Caco-2 (cell line): ENCODE measurements at regions not wholly inside any gene's neighbourhood (a gene's known extent, or its start where the extent isn't known, plus 50 kb on each side); places are given as distances from the start of the nearest gene placed in this dataset.

ENCODE experiments used
- BruUV-seq: library from RNA; stranded (reverse); fragments of 400-500 nt; replicated peaks from 2 replicates; lab custom pipeline; 2021; lab: Mats Ljungman, UMichigan
- CTCF ChIA-PET: fragments of 300-600 bp; sonication (Branson Sonifier 250); formaldehyde crosslinking; loops from one replicate; lab custom pipeline; 2022; ENCODE audit warnings: antibody characterized with exemption; lab: Charles Lee
- POLR2A ChIA-PET: fragments of 300-600 bp; sonication (Branson Sonifier 250); formaldehyde crosslinking; loops from one replicate; lab custom pipeline; 2022; ENCODE audit warnings: antibody characterized with exemption; lab: Charles Lee
- DNase-seq, 2 experiments: peaks; one replicate each; pipeline versions ENCODE4 v3.0.0 to v3.0.0-alpha.2; 2020 to 2022
- H3K27me3 ChIP-seq: replicated peaks from 2 replicates; pipeline ENCODE4 v1.6.0; 2011; ENCODE audit warnings: low read length; ENCODE audit not compliant: control insufficient read depth, insufficient read depth
- H3K36me3 ChIP-seq: 2 replicates; pipeline ENCODE4 v1.5.1; 2011; ENCODE audit warnings: low read length; ENCODE audit not compliant: control insufficient read depth, insufficient read depth
- H3K4me1 ChIP-seq: fragments of 250-450 bp; sonication (Bioruptor Pico); 2 replicates; pipeline ENCODE4 v1.5.1; 2020; ENCODE audit warnings: mild to moderate bottlenecking
- H3K4me3 ChIP-seq: 2 replicates; pipeline ENCODE4 v1.5.1; 2011; ENCODE audit warnings: low read depth, mild to moderate bottlenecking, control low read depth, low read length
- H3K9me3 ChIP-seq: fragments of 250-450 bp; sonication (Bioruptor Pico); 2 replicates; pipeline ENCODE4 v1.5.1; 2020; ENCODE audit warnings: mild to moderate bottlenecking, moderate library complexity
- H3K27ac Mint-ChIP-seq: one replicate; pipeline ENCODE4 v1.8.0; 2022; ENCODE audit warnings: mixed read lengths; ENCODE audit not compliant: unreplicated experiment
- H3K27me3 Mint-ChIP-seq: one replicate; pipeline ENCODE4 v1.8.0; 2022; ENCODE audit warnings: mixed read lengths; ENCODE audit not compliant: insufficient read depth, unreplicated experiment
- H3K36me3 Mint-ChIP-seq: one replicate; pipeline ENCODE4 v1.8.0; 2022; ENCODE audit warnings: mild to moderate bottlenecking, mixed read lengths; ENCODE audit not compliant: insufficient read depth, unreplicated experiment
- H3K4me1 Mint-ChIP-seq: one replicate; pipeline ENCODE4 v1.8.0; 2022; ENCODE audit warnings: low read depth, mixed read lengths; ENCODE audit not compliant: unreplicated experiment
- H3K4me3 Mint-ChIP-seq: one replicate; pipeline ENCODE4 v1.8.0; 2022; ENCODE audit warnings: mild to moderate bottlenecking, moderate library complexity, mixed read lengths; ENCODE audit not compliant: unreplicated experiment
- H3K9me3 Mint-ChIP-seq: one replicate; pipeline ENCODE4 v1.8.0; 2022; ENCODE audit warnings: mixed read lengths; ENCODE audit not compliant: unreplicated experiment
- intact Hi-C: fragments of 100-400 bp; cut with micrococcal nuclease; formaldehyde crosslinking; loops from one replicate; pipeline ENCODE4 v1.10.0; 2022; ENCODE audit not compliant: unreplicated experiment
- TF ChIP-seq, protein P1 (sequence below), 2 experiments: fragments of 200-600 bp in 1 of 2; IDR thresholded peaks; 1 replicate in 1 of 2; 2 replicates in 1 of 2; pipeline versions ENCODE4 v1.5.1 to v1.8.0; 2011 to 2022; ENCODE audit warnings: antibody characterized with exemption in 1 of 2, control low read depth in 1 of 2, inconsistent platforms in 1 of 2, low read depth in 1 of 2, low read length in 1 of 2, mild to moderate bottlenecking in 1 of 2, moderate library complexity in 1 of 2; ENCODE audit not compliant: insufficient read depth in 1 of 2, severe bottlenecking in 1 of 2, unreplicated experiment in 1 of 2

DNA sequence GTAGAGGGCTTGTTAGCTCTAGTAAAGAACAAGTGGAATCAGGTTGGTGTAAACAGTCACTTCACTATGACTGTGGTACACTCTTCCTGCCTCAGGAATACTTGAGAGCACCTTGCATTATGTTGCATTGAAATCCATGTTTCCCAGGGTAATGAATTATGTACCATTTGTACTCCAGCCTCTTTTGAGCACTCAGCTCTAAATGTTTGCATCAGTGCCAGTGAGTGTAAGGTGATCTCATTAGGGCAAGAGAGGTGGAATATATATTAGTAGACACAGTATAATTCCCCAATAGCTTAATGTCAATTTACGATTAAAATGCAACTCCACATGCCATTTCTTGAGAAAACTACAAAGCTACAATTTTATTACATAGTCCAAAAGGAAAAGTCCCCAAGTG is 319.6 kb upstream of the POU3F2 start:
- Mint-ChIP-seq H3K9me3 (no peaks in the 10 kb centered on the region), H3K4me3 (no peak overlapping the region), H3K27me3 (peaks cover 9% of the 10 kb centered on the region), H3K4me1 (no peaks in the 10 kb centered on the region), H3K36me3 (no peaks in the 10 kb centered on the region), H3K27ac (no peak overlapping the region)
- H3K4me1 ChIP-seq: no peaks in the 10 kb centered on the region
- TF ChIP-seq, protein P1, sequence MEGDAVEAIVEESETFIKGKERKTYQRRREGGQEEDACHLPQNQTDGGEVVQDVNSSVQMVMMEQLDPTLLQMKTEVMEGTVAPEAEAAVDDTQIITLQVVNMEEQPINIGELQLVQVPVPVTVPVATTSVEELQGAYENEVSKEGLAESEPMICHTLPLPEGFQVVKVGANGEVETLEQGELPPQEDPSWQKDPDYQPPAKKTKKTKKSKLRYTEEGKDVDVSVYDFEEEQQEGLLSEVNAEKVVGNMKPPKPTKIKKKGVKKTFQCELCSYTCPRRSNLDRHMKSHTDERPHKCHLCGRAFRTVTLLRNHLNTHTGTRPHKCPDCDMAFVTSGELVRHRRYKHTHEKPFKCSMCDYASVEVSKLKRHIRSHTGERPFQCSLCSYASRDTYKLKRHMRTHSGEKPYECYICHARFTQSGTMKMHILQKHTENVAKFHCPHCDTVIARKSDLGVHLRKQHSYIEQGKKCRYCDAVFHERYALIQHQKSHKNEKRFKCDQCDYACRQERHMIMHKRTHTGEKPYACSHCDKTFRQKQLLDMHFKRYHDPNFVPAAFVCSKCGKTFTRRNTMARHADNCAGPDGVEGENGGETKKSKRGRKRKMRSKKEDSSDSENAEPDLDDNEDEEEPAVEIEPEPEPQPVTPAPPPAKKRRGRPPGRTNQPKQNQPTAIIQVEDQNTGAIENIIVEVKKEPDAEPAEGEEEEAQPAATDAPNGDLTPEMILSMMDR (IDR thresholded peaks at IDR 0.05; ENCODE audit: insufficient read depth in 1 of 2, low read depth in 1 of 2, low read length in 1 of 2, severe bottlenecking in 1 of 2, unreplicated experiment in 1 of 2): no peak
- H3K36me3 ChIP-seq: no peaks in the 10 kb centered on the region
- ChIA-PET POLR2A (no interaction called here), CTCF (no interaction called here)
- no peaks in the 10 kb centered on the region for H3K27me3 ChIP-seq
- no peak for DNase-seq
- no peaks in the 10 kb centered on the region for H3K9me3 ChIP-seq
- BruUV-seq: no TSS peak
- no peak overlapping the region for H3K4me3 ChIP-seq
- intact Hi-C loops: no loop called here

DNA sequence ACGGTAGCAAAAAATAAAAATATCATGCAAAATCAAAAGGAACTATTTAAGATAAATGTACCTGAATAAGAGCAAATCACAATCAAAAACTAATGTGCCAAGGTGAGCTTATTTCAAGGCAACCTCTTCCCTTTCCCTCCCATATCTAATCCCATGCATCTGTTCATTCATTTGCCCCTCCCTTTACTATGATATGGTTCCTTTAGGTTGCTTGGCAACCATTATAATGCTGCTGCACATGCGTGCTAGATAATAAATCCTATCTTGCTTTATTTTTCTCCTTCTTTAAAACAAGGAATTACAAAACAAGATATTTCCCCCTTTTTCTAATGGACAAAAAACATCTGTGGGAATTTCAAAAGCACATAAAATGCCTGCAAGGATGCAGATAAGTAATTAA is 318.2 kb upstream of the POU3F2 start:
- DNase-seq: no peak
- TF ChIP-seq, protein P1 (IDR thresholded peaks at IDR 0.05; ENCODE audit: insufficient read depth in 1 of 2, low read depth in 1 of 2, low read length in 1 of 2, severe bottlenecking in 1 of 2, unreplicated experiment in 1 of 2): no peak
- Mint-ChIP-seq H3K27me3 (peaks cover 9% of the 10 kb centered on the region), H3K36me3 (no peaks in the 10 kb centered on the region), H3K9me3 (no peaks in the 10 kb centered on the region), H3K27ac (no peak overlapping the region), H3K4me3 (no peak overlapping the region), H3K4me1 (no peaks in the 10 kb centered on the region)
- BruUV-seq: no TSS peak
- H3K27me3 ChIP-seq: no peaks in the 10 kb centered on the region
- H3K4me1 ChIP-seq: no peaks in the 10 kb centered on the region
- intact Hi-C loops: no loop called here
- POLR2A ChIA-PET: no interaction called here
- CTCF ChIA-PET: no interaction called here
- H3K4me3 ChIP-seq: no peak overlapping the region
- H3K36me3 ChIP-seq: no peaks in the 10 kb centered on the region
- no peaks in the 10 kb centered on the region for H3K9me3 ChIP-seq

DNA sequence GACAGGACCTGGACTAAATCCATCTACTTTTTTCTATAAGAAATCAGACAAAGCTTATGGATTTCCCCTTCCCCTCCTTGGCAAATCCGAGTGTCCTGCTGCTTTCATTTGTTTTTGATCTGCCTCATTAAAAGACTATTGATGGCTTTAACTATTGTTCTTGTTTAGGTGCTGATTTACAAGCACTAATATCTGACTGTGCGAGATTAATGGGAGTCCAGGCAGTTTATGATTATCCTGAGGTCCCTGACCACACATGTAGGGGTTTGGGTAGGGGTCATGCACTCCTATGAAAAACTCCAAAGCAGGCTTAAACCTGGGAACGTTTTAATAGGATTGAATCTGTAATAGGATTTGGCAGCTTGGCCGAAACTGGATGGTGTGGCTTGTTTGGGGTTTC is 317.5 kb upstream of the POU3F2 start:
- no peaks in the 10 kb centered on the region for H3K27me3 ChIP-seq
- Mint-ChIP-seq H3K27ac (no peak overlapping the region), H3K27me3 (peaks cover 9% of the 10 kb centered on the region), H3K9me3 (no peaks in the 10 kb centered on the region), H3K36me3 (no peaks in the 10 kb centered on the region), H3K4me1 (no peaks in the 10 kb centered on the region), H3K4me3 (no peak overlapping the region)
- DNase-seq: no peak
- H3K4me3 ChIP-seq: no peak overlapping the region
- no peaks in the 10 kb centered on the region for H3K36me3 ChIP-seq
- H3K9me3 ChIP-seq: no peaks in the 10 kb centered on the region
- no peaks in the 10 kb centered on the region for H3K4me1 ChIP-seq
- ChIA-PET POLR2A (no interaction called here), CTCF (no interaction called here)
- no TSS peak for BruUV-seq
- TF ChIP-seq, protein P1 (IDR thresholded peaks at IDR 0.05; ENCODE audit: insufficient read depth in 1 of 2, low read depth in 1 of 2, low read length in 1 of 2, severe bottlenecking in 1 of 2, unreplicated experiment in 1 of 2): no peak
- intact Hi-C loops: no loop called here
